ENCODE measurements at regions not wholly inside any gene's neighbourhood (a gene's known extent, or its start where the extent isn't known, plus 50 kb on each side); places are given as distances from the start of the nearest gene placed in this dataset.

DNA sequence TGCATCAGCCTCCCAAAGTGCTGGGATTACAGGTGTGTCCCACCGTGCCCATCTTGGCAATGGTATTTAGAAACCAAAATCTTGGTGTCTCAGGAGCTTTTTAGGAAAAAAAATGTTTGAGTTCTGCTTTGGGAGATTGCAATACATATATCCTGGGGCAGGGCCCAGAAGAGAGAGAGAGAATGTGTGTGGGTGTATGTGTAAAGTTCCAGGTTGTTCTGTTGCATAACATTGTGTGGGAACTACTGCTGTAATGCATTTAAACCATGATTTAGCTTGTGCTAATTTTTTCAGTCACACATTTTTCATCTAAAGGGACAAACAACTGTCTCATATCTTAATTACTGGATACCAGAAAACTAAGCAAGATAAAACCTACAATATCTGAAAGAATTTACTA, 70.8 kb upstream of the NABP1 start:
- Histone ChIP-seq H2AFZ (ENCODE audit: insufficient read depth, low read length, poor library complexity) (no peak overlapping the region), H3K4me1 (ENCODE audit: control insufficient read depth in 1 of 2, insufficient read depth in 2 of 2, low read length in 2 of 2) (peaks cover 0 to 4% of the 10 kb centered on the region in 2 experiments), H2AK5ac (ENCODE audit: low read length) (no peak overlapping the region), H3K79me2 (ENCODE audit: control insufficient read depth, insufficient read depth, low read length, poor library complexity) (no peaks in the 10 kb centered on the region), H2BK120ac (ENCODE audit: insufficient read depth, low read length, poor library complexity) (no peak overlapping the region), H3K27me3 (ENCODE audit: insufficient read depth, low read length) (no peaks in the 10 kb centered on the region), H3K18ac (ENCODE audit: low read length) (no peak overlapping the region), H3K4ac (ENCODE audit: low read depth, low read length) (no peak overlapping the region), H2BK5ac (ENCODE audit: low read depth, low read length, poor library complexity) (no peak overlapping the region), H3K36me3 (ENCODE audit: control insufficient read depth in 1 of 2, insufficient read depth in 2 of 2, low read length in 2 of 2) (no peaks in the 10 kb centered on the region), H2BK12ac (ENCODE audit: low read length) (no peak overlapping the region), H3K23ac (ENCODE audit: low read length) (no peak overlapping the region), H3K4me3 (ENCODE audit: low read depth, low read length) (no peak overlapping the region), H3K9ac (ENCODE audit: low read length) (no peak overlapping the region), H3K79me1 (ENCODE audit: low read length) (peaks cover 6% of the 10 kb centered on the region), H4K8ac (ENCODE audit: low read depth, low read length) (no peak overlapping the region), H3K4me2 (ENCODE audit: low read length) (no peak overlapping the region), H3K14ac (ENCODE audit: low read length) (no peak overlapping the region), H3K27ac (ENCODE audit: low read depth, low read length) (no peak overlapping the region), H3K9me3 (ENCODE audit: insufficient read depth, low read depth, low read length) (no peaks in the 10 kb centered on the region), H4K91ac (ENCODE audit: low read depth, low read length) (no peak overlapping the region), H4K12ac (ENCODE audit: low read depth, low read length) (no peak overlapping the region)
- WGBS (ENCODE audit: extremely low coverage, insufficient coverage, insufficient read length), result no CpG with 5 or more reads among the region's 1 CpG
- DNase-seq, result peak; percentile 40 to 65

DNA sequence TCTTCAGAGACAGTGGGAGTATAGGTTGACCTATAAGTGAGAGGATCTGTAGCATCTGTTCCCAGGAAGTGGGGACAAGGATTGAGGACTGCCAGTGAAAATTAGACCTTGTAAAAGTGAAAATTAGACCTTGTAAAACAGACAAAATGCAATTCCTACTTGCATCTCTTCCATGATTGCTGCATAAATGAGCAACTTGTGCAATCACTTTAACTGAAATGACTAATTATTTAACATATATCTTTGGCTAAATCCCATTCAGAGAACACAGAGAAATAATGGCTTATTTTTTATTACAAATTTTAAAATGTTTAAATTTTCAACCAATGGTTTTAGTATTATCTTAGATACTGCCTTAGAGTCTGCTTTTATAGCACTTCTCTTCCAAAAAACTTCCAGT, 67.2 kb upstream of the NABP1 start:
- Histone ChIP-seq H3K27me3 (ENCODE audit: insufficient read depth, low read length) (no peaks in the 10 kb centered on the region), H3K27ac (ENCODE audit: low read depth, low read length) (no peak overlapping the region), H3K23ac (ENCODE audit: low read length) (no peak overlapping the region), H3K9me3 (ENCODE audit: insufficient read depth, low read depth, low read length) (no peaks in the 10 kb centered on the region), H4K8ac (ENCODE audit: low read depth, low read length) (no peak overlapping the region), H3K14ac (ENCODE audit: low read length) (no peak overlapping the region), H3K36me3 (ENCODE audit: control insufficient read depth in 1 of 2, insufficient read depth in 2 of 2, low read length in 2 of 2) (no peaks in the 10 kb centered on the region), H3K79me2 (ENCODE audit: control insufficient read depth, insufficient read depth, low read length, poor library complexity) (no peaks in the 10 kb centered on the region), H4K91ac (ENCODE audit: low read depth, low read length) (no peak overlapping the region), H2BK12ac (ENCODE audit: low read length) (no peak overlapping the region), H2AFZ (ENCODE audit: insufficient read depth, low read length, poor library complexity) (no peak overlapping the region), H2BK5ac (ENCODE audit: low read depth, low read length, poor library complexity) (no peak overlapping the region), H3K79me1 (ENCODE audit: low read length) (peaks cover 6% of the 10 kb centered on the region), H2BK120ac (ENCODE audit: insufficient read depth, low read length, poor library complexity) (no peak overlapping the region), H3K4me2 (ENCODE audit: low read length) (no peak overlapping the region), H3K9ac (ENCODE audit: low read length) (no peak overlapping the region), H3K4ac (ENCODE audit: low read depth, low read length) (no peak overlapping the region), H2AK5ac (ENCODE audit: low read length) (no peak overlapping the region), H3K4me3 (ENCODE audit: low read depth, low read length) (no peak overlapping the region), H4K12ac (ENCODE audit: low read depth, low read length) (no peak overlapping the region), H3K4me1 (ENCODE audit: control insufficient read depth in 1 of 2, insufficient read depth in 2 of 2, low read length in 2 of 2) (peaks cover 0 to 4% of the 10 kb centered on the region in 2 experiments), H3K18ac (ENCODE audit: low read length) (no peak overlapping the region)
- no peak for DNase-seq

DNA sequence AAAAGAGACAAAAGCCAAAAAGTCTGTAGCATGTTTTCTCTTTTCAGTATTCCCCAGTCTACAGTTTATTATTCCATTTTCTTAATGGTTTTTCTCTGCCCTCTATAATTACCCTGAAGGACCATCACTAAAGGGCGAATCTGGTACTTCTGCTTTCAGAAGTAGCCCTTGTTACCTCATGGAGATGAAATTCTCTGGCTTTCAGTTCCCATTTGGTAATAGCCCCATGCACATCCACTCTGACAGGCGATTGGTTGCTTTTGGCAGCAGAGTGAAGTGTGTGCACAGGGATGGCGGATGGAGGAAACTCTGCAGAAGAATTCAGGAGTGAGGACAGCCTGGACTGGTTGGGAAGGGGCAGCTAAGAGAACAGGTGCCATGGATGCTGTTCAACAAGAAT, 66.3 kb upstream of the NABP1 start:
- Histone ChIP-seq H3K4ac (ENCODE audit: low read depth, low read length) (peak overlapping the region; percentile 90), H3K36me3 (ENCODE audit: control insufficient read depth in 1 of 2, insufficient read depth in 2 of 2, low read length in 2 of 2) (no peaks in the 10 kb centered on the region), H3K4me3 (ENCODE audit: low read depth, low read length) (no peak overlapping the region), H3K4me2 (ENCODE audit: low read length) (no peak overlapping the region), H4K8ac (ENCODE audit: low read depth, low read length) (peak overlapping the region; percentile 70), H3K9me3 (ENCODE audit: insufficient read depth, low read depth, low read length) (no peaks in the 10 kb centered on the region), H3K4me1 (ENCODE audit: control insufficient read depth in 1 of 2, insufficient read depth in 2 of 2, low read length in 2 of 2) (peaks cover 0 to 4% of the 10 kb centered on the region in 2 experiments), H3K27me3 (ENCODE audit: insufficient read depth, low read length) (no peaks in the 10 kb centered on the region), H3K9ac (ENCODE audit: low read length) (no peak overlapping the region), H4K91ac (ENCODE audit: low read depth, low read length) (peak overlapping the region; percentile 79), H2BK120ac (ENCODE audit: insufficient read depth, low read length, poor library complexity) (peak overlapping the region; percentile 47), H2AK5ac (ENCODE audit: low read length) (peak overlapping the region; percentile 5), H4K12ac (ENCODE audit: low read depth, low read length) (no peak overlapping the region), H3K18ac (ENCODE audit: low read length) (no peak overlapping the region), H2AFZ (ENCODE audit: insufficient read depth, low read length, poor library complexity) (no peak overlapping the region), H3K14ac (ENCODE audit: low read length) (peak overlapping the region; percentile 29), H3K23ac (ENCODE audit: low read length) (no peak overlapping the region), H3K79me1 (ENCODE audit: low read length) (peaks cover 6% of the 10 kb centered on the region), H2BK5ac (ENCODE audit: low read depth, low read length, poor library complexity) (no peak overlapping the region), H3K27ac (ENCODE audit: low read depth, low read length) (peak overlapping the region; percentile 26), H3K79me2 (ENCODE audit: control insufficient read depth, insufficient read depth, low read length, poor library complexity) (no peaks in the 10 kb centered on the region), H2BK12ac (ENCODE audit: low read length) (peak overlapping the region; percentile 12)
- WGBS (ENCODE audit: extremely low coverage, insufficient coverage, insufficient read length), result no CpG with 5 or more reads among the region's 3 CpGs
- no peak for DNase-seq

DNA sequence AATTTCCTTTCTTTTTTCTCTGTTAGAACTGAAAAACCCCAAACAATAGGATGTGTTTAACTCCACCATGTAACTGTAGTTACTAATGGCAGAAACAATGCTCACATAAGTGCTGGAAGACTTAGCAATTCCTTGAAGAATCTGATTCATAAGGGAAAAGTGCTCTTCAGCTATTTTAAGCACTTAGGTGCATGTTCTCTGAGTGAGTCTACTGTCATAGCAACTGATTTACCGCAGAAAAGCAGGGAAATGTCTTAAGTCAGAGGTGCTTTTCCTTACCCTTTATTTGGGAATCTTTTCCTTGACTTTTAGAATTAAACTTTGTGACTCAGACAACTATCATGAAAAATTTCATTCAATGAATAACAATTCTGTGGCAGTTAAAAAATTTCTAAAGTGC, 65.4 kb upstream of the NABP1 start:
- Histone ChIP-seq H3K4me1 (ENCODE audit: control insufficient read depth in 1 of 2, insufficient read depth in 2 of 2, low read length in 2 of 2) (peaks cover 0 to 4% of the 10 kb centered on the region in 2 experiments), H3K9me3 (ENCODE audit: insufficient read depth, low read depth, low read length) (no peaks in the 10 kb centered on the region)

More for the DNA sequence above, 65.4 kb upstream of the NABP1 start:
- Histone ChIP-seq H3K27ac (ENCODE audit: low read depth, low read length) (peak overlapping the region; percentile 58), H4K12ac (ENCODE audit: low read depth, low read length) (no peak overlapping the region), H3K4ac (ENCODE audit: low read depth, low read length) (no peak overlapping the region), H3K9ac (ENCODE audit: low read length) (no peak overlapping the region), H2AK5ac (ENCODE audit: low read length) (no peak overlapping the region), H2BK12ac (ENCODE audit: low read length) (no peak overlapping the region), H3K4me3 (ENCODE audit: low read depth, low read length) (no peak overlapping the region), H3K14ac (ENCODE audit: low read length) (no peak overlapping the region), H4K91ac (ENCODE audit: low read depth, low read length) (no peak overlapping the region), H3K36me3 (ENCODE audit: control insufficient read depth in 1 of 2, insufficient read depth in 2 of 2, low read length in 2 of 2) (no peaks in the 10 kb centered on the region), H4K8ac (ENCODE audit: low read depth, low read length) (no peak overlapping the region), H3K27me3 (ENCODE audit: insufficient read depth, low read length) (no peaks in the 10 kb centered on the region), H3K79me2 (ENCODE audit: control insufficient read depth, insufficient read depth, low read length, poor library complexity) (no peaks in the 10 kb centered on the region), H3K4me2 (ENCODE audit: low read length) (no peak overlapping the region), H2BK120ac (ENCODE audit: insufficient read depth, low read length, poor library complexity) (no peak overlapping the region), H3K18ac (ENCODE audit: low read length) (no peak overlapping the region), H2AFZ (ENCODE audit: insufficient read depth, low read length, poor library complexity) (no peak overlapping the region), H3K23ac (ENCODE audit: low read length) (no peak overlapping the region), H2BK5ac (ENCODE audit: low read depth, low read length, poor library complexity) (no peak overlapping the region), H3K79me1 (ENCODE audit: low read length) (peaks cover 6% of the 10 kb centered on the region)
- no CpG with 5 or more reads among the region's 1 CpG for WGBS (ENCODE audit: extremely low coverage, insufficient coverage, insufficient read length)
- peak; percentile 38 to 90 for DNase-seq

All from trophoblast cell (in vitro differentiated cells and primary cell).